GM06990 (cell line): ENCODE measurements at regions not wholly inside any gene's neighbourhood (a gene's known extent, or its start where the extent isn't known, plus 50 kb on each side); places are given as distances from the start of the nearest gene placed in this dataset.

ENCODE experiments used
- DNase-seq: peaks from one replicate; pipeline ENCODE4 v3.0.0-alpha.2; 2011; ENCODE audit not compliant: insufficient read length; ENCODE audit errors: extremely low read depth
- H3K27me3 ChIP-seq: replicated peaks from 2 replicates; pipeline ENCODE4 v1.6.0; 2011; ENCODE audit warnings: low read length; ENCODE audit not compliant: control insufficient read depth, insufficient read depth
- H3K36me3 ChIP-seq: 2 replicates; pipeline ENCODE4 v1.5.1; 2011; ENCODE audit warnings: low read length; ENCODE audit not compliant: control insufficient read depth, insufficient read depth
- H3K4me3 ChIP-seq: replicated peaks from 2 replicates; pipeline ENCODE4 v1.5.1; 2011; ENCODE audit warnings: low read depth, mild to moderate bottlenecking, control low read depth, low read length
- TF ChIP-seq, protein P1 (sequence below): IDR thresholded peaks from 2 replicates; pipeline ENCODE4 v1.5.1; 2011; ENCODE audit warnings: low read length, control low read depth, mild to moderate bottlenecking, inconsistent platforms; ENCODE audit not compliant: insufficient read depth, poor library complexity, severe bottlenecking

DNA sequence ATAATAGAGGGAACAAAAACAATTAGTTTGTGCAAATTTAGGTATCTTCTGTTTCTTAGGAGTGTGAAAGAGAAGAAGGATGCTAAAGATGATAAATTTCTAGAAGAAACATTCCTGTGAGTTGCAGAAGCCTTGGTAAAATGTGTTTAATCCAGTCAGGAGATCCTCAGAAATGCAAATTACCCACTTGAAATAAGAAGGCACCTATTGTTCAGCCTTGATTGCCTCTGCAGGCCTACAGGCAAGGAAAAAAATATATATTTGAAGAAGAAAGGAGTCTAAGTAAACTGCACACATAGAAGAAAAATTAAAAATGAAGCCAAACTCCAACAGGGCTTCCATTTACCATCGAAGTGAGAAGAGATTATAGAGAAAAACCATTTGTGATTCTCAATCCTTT lies 51.0 kb upstream of the LHX8 start:
- TF ChIP-seq, protein P1, sequence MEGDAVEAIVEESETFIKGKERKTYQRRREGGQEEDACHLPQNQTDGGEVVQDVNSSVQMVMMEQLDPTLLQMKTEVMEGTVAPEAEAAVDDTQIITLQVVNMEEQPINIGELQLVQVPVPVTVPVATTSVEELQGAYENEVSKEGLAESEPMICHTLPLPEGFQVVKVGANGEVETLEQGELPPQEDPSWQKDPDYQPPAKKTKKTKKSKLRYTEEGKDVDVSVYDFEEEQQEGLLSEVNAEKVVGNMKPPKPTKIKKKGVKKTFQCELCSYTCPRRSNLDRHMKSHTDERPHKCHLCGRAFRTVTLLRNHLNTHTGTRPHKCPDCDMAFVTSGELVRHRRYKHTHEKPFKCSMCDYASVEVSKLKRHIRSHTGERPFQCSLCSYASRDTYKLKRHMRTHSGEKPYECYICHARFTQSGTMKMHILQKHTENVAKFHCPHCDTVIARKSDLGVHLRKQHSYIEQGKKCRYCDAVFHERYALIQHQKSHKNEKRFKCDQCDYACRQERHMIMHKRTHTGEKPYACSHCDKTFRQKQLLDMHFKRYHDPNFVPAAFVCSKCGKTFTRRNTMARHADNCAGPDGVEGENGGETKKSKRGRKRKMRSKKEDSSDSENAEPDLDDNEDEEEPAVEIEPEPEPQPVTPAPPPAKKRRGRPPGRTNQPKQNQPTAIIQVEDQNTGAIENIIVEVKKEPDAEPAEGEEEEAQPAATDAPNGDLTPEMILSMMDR, result no peak
- H3K27me3 ChIP-seq, result no peaks in the 10 kb centered on the region
- no peak for DNase-seq
- no peaks in the 10 kb centered on the region for H3K36me3 ChIP-seq
- no peak overlapping the region for H3K4me3 ChIP-seq

DNA sequence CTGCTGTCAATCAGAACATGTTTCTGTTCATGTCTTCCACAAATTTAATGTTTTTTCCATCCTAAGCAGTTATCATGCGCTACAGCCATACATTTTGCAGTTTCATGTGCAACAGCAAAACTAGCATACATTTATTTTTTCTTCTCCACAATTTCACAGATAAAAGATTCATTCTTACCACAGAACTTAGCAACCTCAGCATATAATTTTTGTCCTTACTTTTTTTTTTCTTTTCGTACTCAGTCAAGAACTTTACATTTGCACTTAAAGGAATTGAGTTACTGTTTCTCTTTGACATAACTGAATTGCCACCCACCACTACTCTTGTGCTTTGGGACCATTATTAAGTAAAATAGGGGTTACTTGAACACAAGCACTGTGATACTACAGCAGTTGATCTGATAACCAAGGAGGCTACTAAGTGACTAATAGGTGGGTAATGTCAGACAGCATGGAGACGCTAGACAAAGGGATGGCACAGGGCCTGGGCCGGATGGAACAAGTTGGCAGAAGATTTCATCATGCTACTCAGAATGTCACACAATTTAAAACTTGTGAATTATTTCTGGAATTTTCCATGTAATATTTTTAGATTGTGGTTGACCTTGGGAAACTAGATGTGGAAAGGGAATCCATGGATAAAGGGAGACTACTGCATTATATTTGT lies 50.2 kb upstream of the LHX8 start:
- H3K4me3 ChIP-seq, result no peak overlapping the region
- TF ChIP-seq, protein P1, result no peak

More for the DNA sequence above, 50.2 kb upstream of the LHX8 start:
- no peaks in the 10 kb centered on the region for H3K27me3 ChIP-seq
- H3K36me3 ChIP-seq, result no peaks in the 10 kb centered on the region
- no peak for DNase-seq
